Smooth muscle cell (in vitro differentiated cells): ENCODE measurements at regions not wholly inside any gene's neighbourhood (a gene's known extent, or its start where the extent isn't known, plus 50 kb on each side); places are given as distances from the start of the nearest gene placed in this dataset.

ENCODE experiments used
- DNase-seq: peaks from one replicate; lab custom pipeline; 2025; ENCODE audit not compliant: unreplicated experiment; lab: John Stamatoyannopoulos, UW
- H2AFZ ChIP-seq: fragments of 200-600 bp; sonication (generic); 2 replicates; pipeline ENCODE4 v1.6.0; 2016; ENCODE audit warnings: antibody characterized with exemption, low read depth, mild to moderate bottlenecking
- H3F3A ChIP-seq: fragments of 200-600 bp; sonication (generic); 2 replicates; pipeline ENCODE4 v1.6.0; 2017; ENCODE audit warnings: antibody characterized with exemption, low read depth
- H3K27ac ChIP-seq: fragments of 200-600 bp; sonication (generic); 2 replicates; pipeline ENCODE4 v1.5.1; 2016; ENCODE audit warnings: low read depth, mild to moderate bottlenecking
- H3K27me3 ChIP-seq: fragments of 200-600 bp; sonication (generic); 2 replicates; pipeline ENCODE4 v1.6.1; 2016; ENCODE audit warnings: low read depth, mild to moderate bottlenecking
- H3K36me3 ChIP-seq: fragments of 200-600 bp; sonication (generic); 2 replicates; pipeline ENCODE4 v1.5.1; 2016; ENCODE audit warnings: low read depth
- H3K4me1 ChIP-seq: fragments of 200-600 bp; sonication (generic); 2 replicates; pipeline ENCODE4 v1.5.1; 2016; ENCODE audit warnings: low read depth
- H3K4me2 ChIP-seq: fragments of 200-600 bp; sonication (generic); 2 replicates; pipeline ENCODE4 v1.6.0; 2016; ENCODE audit warnings: mild to moderate bottlenecking
- H3K4me3 ChIP-seq: fragments of 200-600 bp; sonication (generic); 2 replicates; pipeline ENCODE4 v1.5.1; 2016; ENCODE audit warnings: mild to moderate bottlenecking
- H3K79me2 ChIP-seq: fragments of 200-600 bp; sonication (generic); 2 replicates; pipeline ENCODE4 v1.6.0; 2016; ENCODE audit warnings: low read depth, mild to moderate bottlenecking
- H3K9ac ChIP-seq: fragments of 200-600 bp; sonication (generic); 2 replicates; pipeline ENCODE4 v1.6.0; 2016; ENCODE audit warnings: low read depth
- H3K9me3 ChIP-seq: fragments of 200-600 bp; sonication (generic); replicated peaks from 2 replicates; pipeline ENCODE4 v1.5.1; 2016; ENCODE audit warnings: low read depth
- H4K20me1 ChIP-seq: fragments of 200-600 bp; sonication (generic); 2 replicates; pipeline ENCODE4 v1.6.0; 2016; ENCODE audit warnings: low read depth
- WGBS: methylation state at CpG from one replicate; pipeline ENCODE4 v1.1.7; 2016; ENCODE audit warnings: low lambda C conversion rate; 5-methylcytosine and 5-hydroxymethylcytosine counted together
- TF ChIP-seq, protein P1 (sequence below): fragments of 200-600 bp; sonication (generic); IDR thresholded peaks from 2 replicates; pipeline ENCODE4 v1.5.1; 2017; ENCODE audit warnings: borderline replicate concordance, mild to moderate bottlenecking, antibody characterized with exemption; ENCODE audit not compliant: insufficient read depth, poor library complexity, severe bottlenecking

DNA sequence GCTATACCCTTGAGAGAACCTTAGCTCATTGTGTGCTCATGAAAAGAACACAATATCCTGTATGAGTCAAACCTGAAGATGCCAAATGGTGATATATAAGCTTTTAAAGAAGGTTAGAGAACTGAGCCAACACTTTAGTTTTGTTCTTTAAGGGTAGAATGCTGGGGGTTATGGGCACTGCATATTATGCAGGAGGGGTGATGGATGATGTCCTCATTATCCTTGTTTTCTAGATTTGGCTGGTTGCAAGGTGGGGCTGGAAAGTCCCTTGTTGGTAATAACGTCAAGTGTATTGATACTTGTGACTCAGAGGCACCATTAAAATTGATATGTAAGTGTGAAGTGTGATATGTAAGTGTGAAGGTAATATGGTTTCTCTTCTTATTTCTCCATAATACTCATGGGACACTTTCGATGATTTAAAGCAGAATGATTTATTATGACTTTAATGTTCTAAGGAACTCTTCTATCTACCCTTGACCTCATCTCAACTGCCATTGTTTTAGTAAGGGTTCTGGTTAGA lies 113.7 kb upstream of the DTNBP1 start:
- Histone ChIP-seq H3K4me2 (no peak overlapping the region), H3K27me3 (no peaks in the 10 kb centered on the region), H3K9me3 (no peaks in the 10 kb centered on the region), H3K36me3 (no peaks in the 10 kb centered on the region), H2AFZ (no peak overlapping the region), H3F3A (no peaks in the 10 kb centered on the region), H4K20me1 (no peaks in the 10 kb centered on the region), H3K4me1 (no peaks in the 10 kb centered on the region), H3K27ac (no peak overlapping the region), H3K79me2 (no peaks in the 10 kb centered on the region), H3K9ac (no peak overlapping the region), H3K4me3 (no peak overlapping the region)
- 95% methylated on average over 2 of the region's 2 CpGs for WGBS
- TF ChIP-seq, protein P1, sequence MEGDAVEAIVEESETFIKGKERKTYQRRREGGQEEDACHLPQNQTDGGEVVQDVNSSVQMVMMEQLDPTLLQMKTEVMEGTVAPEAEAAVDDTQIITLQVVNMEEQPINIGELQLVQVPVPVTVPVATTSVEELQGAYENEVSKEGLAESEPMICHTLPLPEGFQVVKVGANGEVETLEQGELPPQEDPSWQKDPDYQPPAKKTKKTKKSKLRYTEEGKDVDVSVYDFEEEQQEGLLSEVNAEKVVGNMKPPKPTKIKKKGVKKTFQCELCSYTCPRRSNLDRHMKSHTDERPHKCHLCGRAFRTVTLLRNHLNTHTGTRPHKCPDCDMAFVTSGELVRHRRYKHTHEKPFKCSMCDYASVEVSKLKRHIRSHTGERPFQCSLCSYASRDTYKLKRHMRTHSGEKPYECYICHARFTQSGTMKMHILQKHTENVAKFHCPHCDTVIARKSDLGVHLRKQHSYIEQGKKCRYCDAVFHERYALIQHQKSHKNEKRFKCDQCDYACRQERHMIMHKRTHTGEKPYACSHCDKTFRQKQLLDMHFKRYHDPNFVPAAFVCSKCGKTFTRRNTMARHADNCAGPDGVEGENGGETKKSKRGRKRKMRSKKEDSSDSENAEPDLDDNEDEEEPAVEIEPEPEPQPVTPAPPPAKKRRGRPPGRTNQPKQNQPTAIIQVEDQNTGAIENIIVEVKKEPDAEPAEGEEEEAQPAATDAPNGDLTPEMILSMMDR = no peak
- DNase-seq = no peak

DNA sequence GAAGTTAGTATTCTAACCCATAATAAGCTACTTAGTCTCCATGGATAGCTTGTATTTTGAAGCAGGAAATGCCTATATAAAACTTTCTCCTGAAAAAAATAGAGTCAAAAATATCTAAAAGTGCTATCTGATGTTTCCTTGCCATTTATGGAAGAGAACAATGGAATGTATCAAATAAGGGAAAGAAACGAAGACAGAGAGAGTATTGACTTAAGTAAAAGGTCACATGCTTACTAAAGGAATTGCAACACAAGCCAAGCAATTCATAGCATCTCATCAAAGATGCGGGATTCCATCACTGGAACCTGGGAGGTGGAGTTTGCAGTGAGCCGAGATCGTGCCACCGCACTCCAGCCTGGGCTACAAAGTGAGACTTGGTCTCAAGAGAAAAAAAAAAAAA lies 112.9 kb upstream of the DTNBP1 start:
- no peak overlapping the region for H2AFZ ChIP-seq
- no peaks in the 10 kb centered on the region for H3K79me2 ChIP-seq
- H3K36me3 ChIP-seq = no peaks in the 10 kb centered on the region
- no peaks in the 10 kb centered on the region for H4K20me1 ChIP-seq
- no peak overlapping the region for H3K9ac ChIP-seq
- H3F3A ChIP-seq = peaks cover 1% of the 10 kb centered on the region
- no peak for DNase-seq
- H3K27me3 ChIP-seq = no peaks in the 10 kb centered on the region
- TF ChIP-seq, protein P1 = no peak
- no peaks in the 10 kb centered on the region for H3K4me1 ChIP-seq
- H3K9me3 ChIP-seq = no peaks in the 10 kb centered on the region
- H3K4me3 ChIP-seq = no peak overlapping the region
- H3K4me2 ChIP-seq = no peak overlapping the region
- 96% methylated on average over 5 of the region's 5 CpGs for WGBS
- H3K27ac ChIP-seq = no peak overlapping the region

DNA sequence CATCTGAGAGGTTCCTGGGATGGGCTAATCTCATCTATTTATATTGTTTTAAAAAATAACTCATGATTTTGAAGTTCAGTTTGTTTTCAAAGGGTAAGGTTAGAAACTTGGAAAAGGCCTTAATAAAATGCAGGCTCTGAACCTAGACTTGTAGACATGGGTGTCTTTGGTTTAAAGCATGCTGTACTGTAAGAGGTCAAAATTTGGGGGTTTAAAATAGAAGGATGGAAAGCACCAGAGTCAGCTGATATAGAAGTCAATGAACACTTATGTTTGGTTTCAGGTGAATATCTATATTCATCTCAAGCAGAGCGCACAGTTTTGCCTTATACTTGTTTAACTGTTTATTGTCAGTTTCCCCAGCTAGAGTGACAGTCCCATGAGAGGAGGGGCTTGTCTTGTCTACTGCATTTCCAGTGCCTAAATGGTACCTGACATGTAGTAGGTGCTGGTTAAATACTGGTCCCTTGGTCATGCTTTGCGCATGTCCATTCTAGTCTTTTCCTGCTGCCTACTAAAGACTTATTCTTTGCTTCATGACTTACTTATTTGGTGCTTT lies 112.3 kb upstream of the DTNBP1 start:
- Histone ChIP-seq H3K9me3 (no peaks in the 10 kb centered on the region), H3K4me2 (no peak overlapping the region), H3F3A (peaks cover 4% of the 10 kb centered on the region), H3K4me3 (no peak overlapping the region), H2AFZ (no peak overlapping the region), H3K27me3 (no peaks in the 10 kb centered on the region), H4K20me1 (no peaks in the 10 kb centered on the region), H3K36me3 (no peaks in the 10 kb centered on the region), H3K79me2 (no peaks in the 10 kb centered on the region), H3K9ac (no peak overlapping the region), H3K4me1 (no peaks in the 10 kb centered on the region), H3K27ac (no peak overlapping the region)
- 90% methylated on average over 2 of the region's 2 CpGs for WGBS
- TF ChIP-seq, protein P1 = no peak
- no peak for DNase-seq

DNA sequence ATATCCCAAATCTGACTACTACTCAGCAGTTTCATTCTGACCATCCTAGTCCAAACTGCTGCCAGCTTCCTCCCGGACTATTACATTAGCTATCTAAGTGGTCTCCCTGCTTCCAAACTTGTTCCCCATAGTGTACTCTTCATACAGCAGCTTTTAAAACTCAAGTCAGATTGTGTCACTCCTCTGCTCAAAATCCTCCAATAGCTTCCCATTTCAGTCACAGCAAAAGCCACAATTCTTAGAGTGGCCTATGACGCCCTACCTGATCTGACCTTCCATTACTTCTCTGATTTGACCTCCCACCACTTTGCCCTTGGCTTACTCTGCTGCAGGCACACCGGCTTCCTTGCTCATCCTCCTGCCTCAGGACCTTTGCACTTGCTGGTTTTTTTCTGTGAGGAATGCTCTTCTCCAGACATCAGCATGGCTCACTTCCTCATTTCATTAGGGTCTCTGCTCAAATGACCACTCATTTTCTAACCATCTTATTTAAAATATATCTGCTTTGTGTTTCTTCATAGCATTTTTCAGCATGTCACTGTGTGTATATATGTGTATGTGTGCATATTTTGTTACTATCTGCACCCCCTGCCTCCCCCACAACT lies 111.1 kb upstream of the DTNBP1 start:
- Histone ChIP-seq H3K4me3 (no peak overlapping the region), H3K27me3 (no peaks in the 10 kb centered on the region), H3K4me2 (no peak overlapping the region), H3K79me2 (no peaks in the 10 kb centered on the region), H2AFZ (no peak overlapping the region), H4K20me1 (no peaks in the 10 kb centered on the region), H3K36me3 (no peaks in the 10 kb centered on the region), H3K9ac (no peak overlapping the region), H3F3A (peaks cover 7% of the 10 kb centered on the region), H3K4me1 (no peaks in the 10 kb centered on the region), H3K27ac (no peak overlapping the region), H3K9me3 (no peaks in the 10 kb centered on the region)
- TF ChIP-seq, protein P1 = no peak
- DNase-seq = no peak
- 96% methylated on average over 3 of the region's 3 CpGs for WGBS
